Hepatocyte (in vitro differentiated cells): ENCODE measurements at regions not wholly inside any gene's neighbourhood (a gene's known extent, or its start where the extent isn't known, plus 50 kb on each side); places are given as distances from the start of the nearest gene placed in this dataset.

ENCODE experiments used
- DNase-seq: peaks from one replicate; pipeline ENCODE4 v3.0.0-alpha.2; 2016; ENCODE audit warnings: low spot score
- H2AFZ ChIP-seq: fragments of 200-600 bp; sonication (generic); 2 replicates; pipeline ENCODE4 v1.6.0; 2016; ENCODE audit warnings: antibody characterized with exemption, mild to moderate bottlenecking
- H3K27ac ChIP-seq: fragments of 200-600 bp; sonication (generic); 2 replicates; pipeline ENCODE4 v1.5.1; 2016; ENCODE audit warnings: mild to moderate bottlenecking
- H3K27me3 ChIP-seq: fragments of 200-600 bp; sonication (generic); 2 replicates; pipeline ENCODE4 v1.6.1; 2016
- H3K36me3 ChIP-seq: fragments of 200-600 bp; sonication (generic); replicated peaks from 2 replicates; pipeline ENCODE4 v1.5.1; 2016; ENCODE audit warnings: low read depth; ENCODE audit not compliant: insufficient read depth
- H3K4me1 ChIP-seq: fragments of 200-600 bp; sonication (generic); 2 replicates; pipeline ENCODE4 v1.5.1; 2016; ENCODE audit warnings: mild to moderate bottlenecking, moderate library complexity; ENCODE audit not compliant: insufficient read depth
- H3K4me2 ChIP-seq: fragments of 200-600 bp; sonication (generic); 2 replicates; pipeline ENCODE4 v1.6.0; 2016
- H3K4me3 ChIP-seq: fragments of 200-600 bp; sonication (generic); 2 replicates; pipeline ENCODE4 v1.5.1; 2016; ENCODE audit warnings: mild to moderate bottlenecking
- H3K79me2 ChIP-seq: fragments of 200-600 bp; sonication (generic); 2 replicates; pipeline ENCODE4 v1.6.0; 2017; ENCODE audit warnings: mild to moderate bottlenecking
- H3K9me2 ChIP-seq: fragments of 200-600 bp; sonication (generic); replicated peaks from 2 replicates; pipeline ENCODE4 v1.6.0; 2017; ENCODE audit warnings: mild to moderate bottlenecking; ENCODE audit not compliant: insufficient read depth
- H3K9me3 ChIP-seq: fragments of 200-600 bp; sonication (generic); 2 replicates; pipeline ENCODE4 v1.5.1; 2016; ENCODE audit warnings: low read depth, mild to moderate bottlenecking
- H4K20me1 ChIP-seq: fragments of 200-600 bp; sonication (generic); 2 replicates; pipeline ENCODE4 v1.6.0; 2016; ENCODE audit warnings: mild to moderate bottlenecking; ENCODE audit not compliant: insufficient read depth, poor library complexity, severe bottlenecking
- CTCF ChIP-seq: fragments of 200-600 bp; sonication (generic); IDR thresholded peaks from 2 replicates; pipeline ENCODE4 v1.5.1; 2016; ENCODE audit warnings: antibody characterized with exemption, mild to moderate bottlenecking; ENCODE audit not compliant: poor library complexity
- EZH2 ChIP-seq: fragments of 200-600 bp; sonication (generic); IDR thresholded peaks from 2 replicates; pipeline ENCODE4 v1.6.1; 2016; ENCODE audit warnings: antibody characterized with exemption, mild to moderate bottlenecking, borderline replicate concordance
- EZH2phosphoT487 ChIP-seq: fragments of 200-600 bp; sonication (generic); IDR thresholded peaks from one replicate; pipeline ENCODE4 v1.6.1; 2018; ENCODE audit warnings: antibody characterized with exemption, mild to moderate bottlenecking, low read depth, moderate library complexity; ENCODE audit not compliant: unreplicated experiment, severe bottlenecking
- WGBS: methylation state at CpG from one replicate; pipeline ENCODE4 v1.1.6; 2016; ENCODE audit warnings: low lambda C conversion rate; ENCODE audit errors: missing lambda C conversion rate; 5-methylcytosine and 5-hydroxymethylcytosine counted together

GRCh38 chr12:19659501-19659900 lies 220.2 kb downstream of the AEBP2 start:
- no peak for DNase-seq
- Histone ChIP-seq H3K27me3 (no peaks in the 10 kb centered on the region), H2AFZ (no peak overlapping the region), H3K79me2 (no peaks in the 10 kb centered on the region), H3K9me2 (no peaks in the 10 kb centered on the region), H3K9me3 (no peaks in the 10 kb centered on the region), H4K20me1 (no peaks in the 10 kb centered on the region), H3K4me1 (no peaks in the 10 kb centered on the region), H3K36me3 (no peaks in the 10 kb centered on the region), H3K27ac (no peak overlapping the region), H3K4me3 (no peak overlapping the region), H3K4me2 (no peak overlapping the region)
- TF ChIP-seq EZH2 = no peak
- TF ChIP-seq EZH2phosphoT487 = no peak
- TF ChIP-seq CTCF = no peak
- 69% methylated on average over 2 of the region's 2 CpGs for WGBS

GRCh38 chr12:19665121-19665900 lies 226.0 kb downstream of the AEBP2 start:
- no peak for TF ChIP-seq CTCF
- TF ChIP-seq EZH2phosphoT487 = no peak
- TF ChIP-seq EZH2 = no peak
- WGBS = 78% methylated on average over 1 of the region's 1 CpG
- H3K79me2 ChIP-seq = no peaks in the 10 kb centered on the region
- H2AFZ ChIP-seq = no peak overlapping the region
- H3K27ac ChIP-seq = no peak overlapping the region
- no peaks in the 10 kb centered on the region for H3K9me3 ChIP-seq
- H3K4me2 ChIP-seq = no peak overlapping the region
- H4K20me1 ChIP-seq = no peaks in the 10 kb centered on the region
- no peaks in the 10 kb centered on the region for H3K27me3 ChIP-seq
- no peak overlapping the region for H3K4me3 ChIP-seq
- no peaks in the 10 kb centered on the region for H3K4me1 ChIP-seq
- H3K9me2 ChIP-seq = no peaks in the 10 kb centered on the region
- no peaks in the 10 kb centered on the region for H3K36me3 ChIP-seq
- DNase-seq = no peak

GRCh38 chr12:19666070-19666469 lies 226.8 kb downstream of the AEBP2 start:
- DNase-seq = no peak
- Histone ChIP-seq H3K27ac (no peak overlapping the region), H3K9me3 (no peaks in the 10 kb centered on the region), H3K36me3 (no peaks in the 10 kb centered on the region), H3K79me2 (no peaks in the 10 kb centered on the region), H3K27me3 (no peaks in the 10 kb centered on the region), H4K20me1 (no peaks in the 10 kb centered on the region), H3K9me2 (no peaks in the 10 kb centered on the region), H3K4me1 (no peaks in the 10 kb centered on the region), H3K4me2 (no peak overlapping the region), H2AFZ (no peak overlapping the region), H3K4me3 (no peak overlapping the region)
- TF ChIP-seq EZH2 = no peak
- no peak for TF ChIP-seq CTCF
- no peak for TF ChIP-seq EZH2phosphoT487
